GOT3 (cell line): ENCODE measurements at regions not wholly inside any gene's neighbourhood (a gene's known extent, or its start where the extent isn't known, plus 50 kb on each side); places are given as distances from the start of the nearest gene placed in this dataset.
"Not testable (repeated sequence)": the region's sequence is repeated elsewhere in the genome, so short reads cannot be mapped to it uniquely, and the experiment has no call there.

Source experiments
- DNase-seq: peaks from one replicate; lab custom pipeline; 2025; ENCODE audit warnings: mixed read lengths; lab: John Stamatoyannopoulos, UW

DNA sequence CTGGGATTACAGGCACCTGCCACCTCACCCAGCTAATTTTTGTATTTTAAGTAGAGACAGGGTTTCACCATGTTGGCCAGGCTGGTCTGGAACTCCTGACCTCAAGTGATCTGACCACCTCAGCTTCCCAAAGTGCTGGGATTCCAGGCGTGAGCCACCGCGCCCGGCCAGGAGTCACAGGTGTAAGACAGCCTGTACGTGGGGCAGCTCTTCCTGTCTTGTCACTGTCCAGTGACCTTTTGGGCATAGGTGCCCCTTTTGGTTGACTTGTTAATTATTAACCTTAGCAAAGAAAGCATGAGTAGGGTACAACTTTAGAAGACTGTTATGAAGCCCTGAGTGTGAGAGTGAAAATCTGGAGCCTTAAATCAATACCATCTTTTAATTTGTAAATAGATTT, 703.7 kb upstream of the SOX11 start:
- not testable (repeated sequence) for DNase-seq

DNA sequence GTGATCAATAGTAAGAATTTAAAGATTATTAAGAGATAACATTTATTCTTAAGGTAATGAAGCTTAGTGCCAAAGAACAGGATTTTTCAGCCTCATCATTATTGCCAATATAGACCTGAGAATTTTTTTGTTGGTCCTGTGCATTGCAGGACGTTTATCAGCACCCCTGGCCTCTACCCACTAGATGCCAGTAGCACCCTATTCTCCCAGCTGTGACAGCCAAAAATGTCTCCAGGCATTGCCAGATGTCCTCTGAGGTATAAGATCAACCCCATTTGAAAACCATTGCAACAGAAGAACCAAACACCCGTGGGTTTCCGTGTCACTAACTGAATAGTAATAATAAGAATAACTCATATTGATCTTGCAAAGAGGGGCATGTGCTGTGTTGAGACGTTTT, 700.0 kb upstream of the SOX11 start:
- DNase-seq: no peak

DNA sequence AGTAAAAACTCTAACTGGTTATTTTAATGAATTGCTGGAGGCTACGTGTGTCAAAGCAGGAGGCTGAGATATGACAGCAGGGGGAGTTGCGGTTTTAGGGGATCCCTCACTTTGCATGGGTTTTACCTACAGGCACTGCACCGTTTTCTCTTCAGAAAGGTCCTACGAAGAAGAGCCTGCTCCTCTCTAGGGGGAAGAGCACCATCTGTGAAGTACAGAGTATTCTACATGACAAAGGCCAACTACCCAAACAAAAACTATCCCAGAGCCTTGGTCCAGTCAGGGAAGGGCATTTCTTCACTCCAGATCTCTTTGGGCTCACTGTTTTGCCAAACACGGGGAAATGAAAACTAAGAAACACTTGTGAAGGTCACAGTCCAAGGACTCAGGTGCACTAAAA, 696.7 kb upstream of the SOX11 start:
- DNase-seq: no peak

DNA sequence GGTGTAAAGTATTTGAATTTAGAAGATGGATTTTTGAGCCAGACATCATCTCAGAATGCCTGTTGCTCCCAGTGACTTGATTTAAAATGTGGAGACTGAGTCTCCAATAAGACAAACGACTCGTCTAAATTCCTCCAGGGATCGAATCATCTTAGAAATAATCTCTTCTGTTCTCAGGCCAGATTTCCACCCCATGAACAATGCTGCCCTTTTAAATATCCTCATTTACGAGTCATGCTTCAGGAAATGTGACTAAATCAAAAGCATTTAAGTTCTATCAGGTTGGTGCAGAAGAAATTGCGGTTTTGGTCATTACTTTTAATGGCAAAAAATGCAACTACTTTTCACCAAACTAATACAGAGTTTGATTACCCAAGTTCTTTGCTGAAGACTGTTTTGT, 684.6 kb upstream of the SOX11 start:
- no peak for DNase-seq

DNA sequence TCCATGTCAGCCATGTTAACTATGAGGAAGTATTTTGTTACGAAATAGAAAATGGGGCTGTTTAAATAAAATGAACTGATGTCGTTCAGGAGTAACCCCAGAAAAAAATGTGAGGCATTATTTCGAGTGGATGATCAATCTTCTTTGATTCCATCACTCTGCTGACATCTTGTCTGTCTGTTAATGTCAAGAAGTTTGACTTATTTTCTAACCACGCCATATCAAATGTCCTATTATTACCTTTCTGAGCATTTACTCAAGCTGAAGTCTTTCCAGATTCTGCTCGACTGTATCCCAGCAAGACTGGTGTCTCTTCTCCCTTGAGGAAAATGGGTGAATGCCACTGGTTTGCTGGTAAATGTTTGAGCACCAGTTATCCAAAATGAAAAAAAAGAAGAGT, 672.9 kb upstream of the SOX11 start:
- DNase-seq: no peak

DNA sequence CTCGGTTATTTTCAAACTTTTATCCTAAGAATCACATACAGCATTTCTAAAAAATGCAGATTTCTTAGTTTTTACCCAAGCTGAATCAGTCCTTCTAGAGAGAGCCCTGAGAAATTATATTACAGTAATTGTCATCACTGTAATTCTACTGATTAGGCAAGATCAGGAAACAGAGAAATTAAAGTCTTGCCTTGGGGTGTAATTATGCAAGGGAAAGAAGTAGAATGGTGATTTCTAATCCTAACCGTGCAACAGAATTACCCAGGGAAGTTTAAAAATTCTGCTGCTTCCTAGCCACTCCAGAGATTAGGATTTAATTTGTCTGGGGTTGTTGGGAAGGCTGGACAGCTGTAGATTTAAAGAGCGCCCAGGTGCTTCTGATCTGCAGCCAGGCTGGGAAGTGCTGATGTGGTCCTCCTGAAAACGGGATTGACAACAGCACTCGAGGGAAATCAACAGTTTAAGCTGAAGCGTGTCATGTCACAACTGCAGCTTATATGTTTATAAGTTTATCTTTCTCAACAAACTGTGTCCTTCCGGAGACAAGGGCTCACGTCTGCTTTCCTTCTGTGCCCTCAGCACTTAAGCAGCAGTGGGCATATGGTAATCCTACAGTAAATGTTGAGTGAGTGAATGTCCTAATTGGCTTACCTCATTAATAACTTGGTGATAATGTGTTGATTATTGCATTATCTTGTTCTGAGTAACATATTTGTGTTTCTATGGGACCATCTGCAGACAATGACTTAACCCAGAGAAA, 671.9 kb upstream of the SOX11 start:
- DNase-seq: no peak

DNA sequence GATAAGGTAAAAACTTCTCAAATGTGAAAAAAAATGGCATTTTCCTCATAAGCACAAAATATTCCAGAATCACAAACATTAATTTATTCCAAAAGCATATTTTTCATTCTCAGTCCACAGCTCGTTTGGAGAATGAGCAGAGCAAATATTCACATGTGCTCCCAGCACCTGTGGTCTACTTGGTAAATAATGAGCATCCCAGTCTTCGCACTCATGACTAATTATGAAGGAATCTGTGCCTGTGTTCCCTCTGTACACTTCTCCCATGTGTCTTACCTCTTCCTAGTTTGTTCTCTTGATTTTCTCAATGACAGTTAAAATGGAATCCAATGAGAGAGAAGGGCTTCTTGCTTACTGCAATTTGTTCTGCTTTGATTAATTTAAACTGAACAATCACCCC, 671.0 kb upstream of the SOX11 start:
- DNase-seq: no peak

DNA sequence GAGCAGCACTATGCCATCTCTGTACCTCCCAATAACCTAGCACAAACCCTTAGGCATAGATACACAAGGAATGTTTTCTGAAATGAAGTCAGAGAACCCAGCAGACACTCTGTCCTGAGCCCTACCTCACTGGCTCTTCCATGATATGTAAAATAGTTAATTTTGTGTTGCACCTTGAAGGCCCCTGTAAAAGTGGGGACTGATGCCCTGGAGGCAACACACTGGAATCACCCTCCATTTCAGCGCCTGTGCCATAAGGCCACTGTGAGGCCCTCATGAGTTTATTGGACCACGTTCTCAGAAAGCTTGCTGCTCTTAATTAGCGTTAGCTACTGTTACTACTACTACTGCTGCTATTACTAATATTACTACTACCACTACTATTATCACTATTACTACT, 670.1 kb upstream of the SOX11 start:
- no peak for DNase-seq

DNA sequence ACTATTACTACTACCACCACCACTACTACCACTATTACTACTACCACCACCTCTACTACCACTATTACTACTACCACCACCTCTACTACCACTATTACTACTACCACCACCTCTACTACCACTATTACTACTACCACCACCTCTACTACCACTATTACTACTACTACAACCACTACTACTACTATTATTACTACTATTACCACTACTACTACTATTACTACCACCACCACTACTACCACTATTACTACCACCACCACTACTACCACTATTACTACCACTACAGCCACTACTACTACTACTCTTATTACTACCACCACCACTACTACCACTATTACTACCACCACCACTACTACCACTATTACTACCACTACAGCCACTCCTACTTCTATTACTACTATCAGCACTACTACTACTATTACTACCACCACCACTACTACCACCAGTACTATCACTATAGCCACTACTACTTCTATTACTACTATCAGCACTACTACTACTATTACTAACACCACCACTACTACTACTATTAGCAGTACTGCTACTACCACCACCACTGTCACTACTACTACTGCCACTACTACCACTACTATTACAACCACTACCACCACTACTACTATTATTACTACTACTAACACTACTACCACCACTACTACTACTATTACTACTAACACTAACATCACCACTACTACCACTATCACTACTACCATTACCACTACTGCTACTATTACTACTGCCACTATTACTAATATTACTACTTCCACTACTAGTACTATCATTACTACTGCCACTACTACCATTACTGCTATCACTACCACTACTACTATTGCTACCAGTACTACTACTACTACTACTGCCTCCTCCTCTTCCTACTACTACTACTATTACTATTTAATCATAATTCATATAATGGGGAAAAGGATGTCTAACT, 669.2 kb upstream of the SOX11 start:
- DNase-seq: not testable (repeated sequence)

DNA sequence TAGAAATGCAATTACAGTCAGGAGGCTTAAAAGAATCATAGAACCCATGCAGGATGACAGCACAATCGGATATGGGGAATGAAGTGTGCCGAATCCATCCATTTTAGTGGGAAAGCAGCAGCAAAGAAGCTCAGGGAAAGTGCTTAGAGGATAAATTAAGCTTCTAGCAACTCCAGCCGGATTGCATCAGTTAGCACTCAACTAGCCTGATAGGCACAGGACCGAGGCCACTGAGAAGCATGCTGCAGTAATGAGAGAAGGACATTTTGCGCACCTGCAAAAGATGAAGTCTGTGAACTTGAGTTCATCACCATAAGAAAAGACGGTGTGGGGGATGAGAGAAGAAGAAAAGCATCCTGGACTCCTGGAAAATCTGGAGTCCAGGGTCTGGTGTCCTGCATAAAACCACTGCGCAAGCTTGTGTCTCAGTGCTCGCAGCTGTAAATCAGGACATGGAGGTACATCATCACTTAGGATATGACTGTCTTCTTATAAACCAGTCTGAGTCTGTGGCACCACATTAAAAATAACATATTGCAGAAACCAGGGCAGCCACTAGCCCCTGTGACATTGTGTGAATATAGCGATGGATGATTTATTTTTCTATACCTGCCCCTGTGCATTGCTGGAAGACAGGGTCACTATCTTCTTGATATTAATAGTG, 665.5 kb upstream of the SOX11 start:
- no peak for DNase-seq

DNA sequence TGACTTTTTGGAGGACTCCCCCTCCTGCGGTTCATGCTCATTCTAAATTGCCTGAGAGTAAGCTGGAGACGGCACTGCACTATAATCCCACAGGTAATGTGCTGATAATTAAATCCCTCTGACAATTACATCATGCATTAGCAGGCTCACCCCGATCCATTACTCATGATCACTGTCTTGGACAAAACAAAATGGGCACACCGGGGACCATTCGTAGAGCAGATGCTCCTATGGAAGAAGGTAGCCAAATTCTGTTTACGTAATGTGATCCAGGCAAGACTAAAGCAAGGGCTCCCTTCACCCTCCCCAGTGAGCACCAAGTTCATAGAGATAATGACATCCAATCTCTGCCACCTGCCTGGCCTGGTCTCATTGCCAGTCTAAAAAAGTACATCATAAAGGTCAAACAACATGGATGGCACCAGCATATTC, 657.1 kb upstream of the SOX11 start:
- DNase-seq: no peak

DNA sequence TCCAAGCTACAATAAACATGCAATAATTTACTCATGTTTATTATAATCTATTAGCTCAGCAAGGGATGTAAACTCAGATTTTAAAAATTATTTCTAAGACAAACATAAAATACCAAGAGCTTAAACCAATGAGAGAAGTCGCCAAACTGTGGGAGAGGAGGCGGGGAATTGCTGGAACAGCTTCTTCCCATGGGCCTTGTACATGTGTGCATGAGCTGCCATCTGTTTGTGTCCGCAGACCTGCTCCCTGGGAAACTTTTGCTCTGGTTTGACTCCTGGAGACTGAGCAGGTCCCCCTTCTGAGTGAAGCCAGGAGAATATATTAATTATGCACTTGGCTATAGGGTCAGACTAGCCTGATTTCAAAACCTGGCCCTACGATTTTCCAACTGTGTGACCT, 655.9 kb upstream of the SOX11 start:
- DNase-seq: no peak

DNA sequence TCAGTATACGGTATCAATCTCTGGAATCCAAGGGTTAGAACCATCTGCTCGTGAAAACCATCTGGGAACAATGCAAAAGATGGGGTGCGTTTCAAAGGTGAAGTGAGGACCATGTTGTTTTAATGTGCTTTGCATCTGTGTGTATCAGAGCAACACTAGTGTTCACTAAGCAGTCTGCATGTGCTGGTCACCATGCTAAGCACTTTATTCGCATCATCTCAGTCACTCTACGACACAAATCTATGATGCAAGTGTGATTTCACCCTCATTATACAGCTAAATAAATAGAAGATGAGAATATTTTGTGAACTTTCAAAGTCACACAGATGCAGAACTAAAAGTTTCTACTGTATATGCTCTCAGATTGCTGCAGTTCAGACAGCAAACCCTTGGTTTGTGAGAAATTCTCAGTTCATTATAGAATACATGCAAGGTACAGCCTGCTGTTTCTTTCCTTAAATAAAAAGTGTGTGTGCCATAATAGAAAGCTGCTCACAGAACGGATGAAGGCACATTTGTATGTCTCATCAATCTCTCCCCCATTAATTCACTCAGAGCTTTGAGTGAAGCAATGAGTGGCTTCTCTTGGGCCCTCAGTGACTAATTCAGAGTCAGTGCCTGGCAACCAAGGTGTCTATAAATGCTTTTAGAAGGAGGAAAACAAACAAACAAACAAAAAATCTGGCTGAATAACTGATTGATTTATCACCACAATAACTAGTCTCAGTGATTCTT, 652.8 kb upstream of the SOX11 start:
- no peak for DNase-seq

DNA sequence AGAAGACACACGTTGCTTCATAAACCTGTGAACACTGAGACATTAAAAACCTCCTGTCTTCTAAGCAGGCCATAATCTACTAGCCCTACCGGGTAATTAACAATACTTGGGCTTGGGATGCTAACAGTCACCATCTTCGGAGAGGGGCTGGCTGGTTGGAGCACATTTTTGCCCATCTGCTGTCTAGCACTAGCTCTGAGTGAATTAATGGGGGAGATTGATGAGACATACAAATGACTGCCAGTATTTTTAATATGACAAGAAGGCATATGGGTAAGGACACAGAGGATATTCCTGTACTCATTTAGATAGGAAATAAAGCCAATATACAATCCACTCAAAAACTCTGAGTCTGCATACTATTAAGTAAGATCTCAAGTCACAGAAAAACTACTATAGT, 651.6 kb upstream of the SOX11 start:
- no peak for DNase-seq

DNA sequence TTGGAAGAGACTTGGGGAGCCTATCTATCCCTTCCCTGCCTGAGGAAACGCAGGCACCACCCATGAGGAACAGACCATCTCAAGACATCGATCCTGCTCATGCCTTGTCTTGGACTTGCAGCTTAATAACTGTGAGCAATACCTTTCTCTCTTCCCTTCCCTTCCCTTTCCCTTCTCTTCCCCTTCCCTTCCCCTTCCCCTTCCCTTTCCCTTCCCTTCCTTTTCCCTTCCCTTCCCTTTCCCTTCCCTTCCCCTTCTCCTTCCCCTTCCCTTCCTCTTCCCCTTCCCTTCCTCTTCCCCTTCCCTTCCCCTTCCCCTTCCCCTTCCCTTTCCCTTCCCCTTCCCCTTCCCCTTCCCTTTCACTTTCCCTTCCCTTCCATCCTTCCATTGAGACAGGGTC, 650.7 kb upstream of the SOX11 start:
- no peak for DNase-seq

DNA sequence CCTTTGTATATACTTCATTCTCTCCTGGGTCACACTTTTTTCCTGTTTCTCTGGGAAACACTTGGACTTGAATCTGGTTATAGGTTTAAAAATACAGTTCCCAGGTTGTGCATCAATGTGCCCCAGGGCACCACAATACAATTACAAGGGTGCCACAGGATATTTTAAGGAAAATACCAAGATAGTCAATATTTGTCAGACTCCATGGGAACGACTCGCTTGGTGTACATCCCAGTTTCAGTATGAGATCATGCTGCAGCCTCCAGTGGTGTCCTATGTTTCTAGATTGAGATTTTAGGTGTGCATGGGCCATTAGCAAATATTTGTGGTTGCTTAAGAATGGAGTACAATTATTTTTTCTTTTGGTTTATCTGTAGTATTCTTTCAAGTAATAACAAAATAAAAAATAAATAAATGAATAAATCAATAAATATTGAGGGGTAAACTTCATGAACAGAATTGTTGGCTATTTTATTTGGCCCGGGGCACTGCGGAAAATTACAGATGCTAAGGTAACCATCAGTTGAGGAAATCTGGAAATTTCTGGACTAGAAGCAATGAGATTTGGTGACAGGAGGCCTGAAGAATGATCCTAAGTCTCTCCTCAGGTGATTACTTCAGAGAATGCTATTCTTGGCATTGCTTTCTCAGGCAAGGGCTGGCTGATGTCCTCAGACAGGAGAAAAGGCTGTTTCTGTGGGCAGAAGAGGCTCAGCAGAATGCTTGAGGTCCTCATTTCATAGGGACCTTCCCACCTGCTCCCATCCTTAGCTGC, 649.3 kb upstream of the SOX11 start:
- no peak for DNase-seq

DNA sequence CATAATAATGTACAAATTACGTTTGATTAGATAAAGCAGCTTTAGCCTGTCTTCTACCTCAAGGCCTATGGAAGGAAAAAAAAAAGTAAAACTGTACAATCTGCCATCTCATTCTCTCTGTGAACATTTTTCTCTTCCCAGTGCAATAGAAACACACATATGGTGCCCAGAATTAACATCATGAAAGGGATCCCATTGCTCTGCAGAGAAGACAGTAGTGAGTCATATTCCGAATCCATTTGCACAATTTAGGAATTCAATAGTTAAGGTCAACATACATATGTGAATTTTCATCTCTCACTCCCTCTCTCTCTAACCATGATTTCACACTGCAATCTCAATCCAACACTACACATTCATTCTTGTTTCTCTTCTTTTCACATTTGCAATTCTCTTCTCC, 640.9 kb upstream of the SOX11 start:
- no peak for DNase-seq

DNA sequence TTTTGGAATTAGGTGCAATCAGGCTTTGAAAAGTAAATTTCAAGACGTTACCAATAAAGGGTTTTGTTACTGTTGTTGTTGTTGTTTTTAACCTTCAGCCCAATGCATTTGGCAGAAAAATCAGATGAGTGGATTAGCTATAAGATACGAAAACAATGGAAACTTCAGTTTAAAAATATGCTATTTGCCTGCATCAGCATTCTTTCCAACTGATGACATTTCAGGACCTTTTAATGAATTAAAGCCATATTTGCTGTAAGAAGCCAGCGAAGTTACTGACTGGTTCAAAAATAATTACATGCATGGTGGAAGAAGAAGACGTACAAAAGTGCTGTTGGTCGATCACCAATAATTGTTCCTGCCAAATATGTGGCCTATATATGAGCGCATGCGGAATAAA, 639.3 kb upstream of the SOX11 start:
- DNase-seq: no peak

DNA sequence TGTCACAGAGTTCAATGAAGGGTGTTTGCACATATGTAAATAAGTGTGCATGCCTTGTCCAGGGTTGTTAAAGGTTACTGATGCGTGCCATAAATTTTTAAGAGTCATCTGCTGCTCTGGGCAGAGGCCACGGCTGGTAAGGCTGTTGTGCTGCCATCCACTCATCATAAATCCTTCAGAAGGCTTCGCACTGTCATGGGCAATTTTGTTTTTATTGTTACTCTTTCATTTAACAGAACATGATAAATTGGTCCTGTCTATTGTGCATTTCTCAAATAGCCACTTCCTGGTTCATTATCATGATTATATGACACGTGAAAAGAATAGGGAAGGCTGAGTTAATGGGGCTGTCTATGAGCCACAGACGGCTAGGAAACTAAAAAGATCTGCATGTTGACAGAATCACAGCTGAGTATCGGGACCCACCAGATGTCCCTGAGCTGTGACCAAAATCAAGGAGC, 634.3 kb upstream of the SOX11 start:
- DNase-seq: no peak

DNA sequence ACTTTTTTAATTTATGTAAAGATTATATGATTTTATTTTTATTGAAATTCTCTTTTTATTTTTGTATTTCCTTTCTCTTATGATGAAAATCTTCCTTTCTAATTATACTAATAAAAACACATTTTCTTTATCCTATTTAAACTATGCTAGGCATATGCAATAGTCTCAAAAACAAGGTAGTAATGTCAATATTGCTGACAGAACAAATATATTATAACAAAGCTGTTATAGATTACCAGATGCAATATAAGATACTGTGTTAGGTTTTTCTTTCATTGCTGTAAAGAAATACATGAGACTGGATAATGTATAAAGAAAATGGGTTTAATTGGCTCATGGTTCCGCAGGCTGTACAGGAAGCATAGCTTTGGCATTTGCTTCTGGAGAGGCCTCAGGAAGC, 631.2 kb upstream of the SOX11 start:
- no peak for DNase-seq

DNA sequence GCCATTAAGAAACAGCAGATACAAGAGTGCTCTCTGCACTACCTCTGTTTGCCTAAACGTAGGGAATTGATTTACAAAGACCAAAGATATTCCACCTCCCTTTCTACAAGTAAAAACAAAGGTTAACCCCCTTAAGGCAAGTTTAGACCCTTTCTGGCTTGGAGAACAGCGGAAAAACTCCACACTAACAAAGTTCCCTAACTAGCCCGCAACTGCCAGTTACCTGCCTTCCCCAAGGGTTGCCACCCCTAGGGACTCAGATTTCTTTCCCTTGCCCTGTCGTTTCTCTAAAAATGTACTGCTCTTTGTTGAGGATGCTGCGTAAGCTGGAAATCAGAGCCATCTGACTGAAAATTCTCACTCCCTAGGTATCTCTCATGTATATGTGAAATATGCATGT, 627.5 kb upstream of the SOX11 start:
- DNase-seq: no peak
